CD4-positive, alpha-beta T cell treated with Interleukin-10 for 1 hour (primary cell): ENCODE measurements at regions not wholly inside any gene's neighbourhood (a gene's known extent, or its start where the extent isn't known, plus 50 kb on each side); places are given as distances from the start of the nearest gene placed in this dataset.

Experiments used
- DNase-seq: peaks from one replicate; pipeline ENCODE4 v3.0.0-alpha.2; 2020

GRCh38 chr5:1731091-1731639 lies 68.5 kb downstream of the MRPL36 start:
- DNase-seq = no peak

- no peak for DNase-seq
Measured at GRCh38 chr5:1730487-1730847, 69.2 kb downstream of the MRPL36 start.

- DNase-seq = no peak
Measured at GRCh38 chr5:1729641-1730486, 69.8 kb downstream of the MRPL36 start.

- DNase-seq = no peak
Measured at GRCh38 chr5:1728846-1729245, 70.8 kb downstream of the MRPL36 start.

- no peak for DNase-seq
Measured at GRCh38 chr5:1727571-1727970, 72.1 kb downstream of the MRPL36 start.

GRCh38 chr5:1726956-1727355 lies 72.7 kb downstream of the MRPL36 start:
- DNase-seq = no peak

GRCh38 chr5:1726469-1726865 lies 73.2 kb downstream of the MRPL36 start:
- DNase-seq = no peak

- no peak for DNase-seq
Measured at GRCh38 chr5:1725641-1726468, 73.8 kb downstream of the MRPL36 start.

GRCh38 chr5:1724822-1725602 lies 74.6 kb downstream of the MRPL36 start:
- peak; percentile 28 for DNase-seq

- no peak for DNase-seq
Measured at GRCh38 chr5:1723957-1724821, 75.4 kb downstream of the MRPL36 start.

- DNase-seq = no peak
Measured at GRCh38 chr5:1723476-1723875, 76.2 kb downstream of the MRPL36 start.

GRCh38 chr5:1722877-1723276 lies 76.8 kb downstream of the MRPL36 start:
- DNase-seq = no peak

- no peak for DNase-seq
Measured at GRCh38 chr5:1720396-1721110, 79.1 kb downstream of the MRPL36 start.

- DNase-seq = no peak
Measured at GRCh38 chr5:1719860-1720259, 79.8 kb downstream of the MRPL36 start.

GRCh38 chr5:1718669-1719068 lies 81.0 kb downstream of the MRPL36 start:
- DNase-seq = no peak

- DNase-seq = peak; percentile 43
Measured at GRCh38 chr5:1710091-1710490, 89.5 kb downstream of the MRPL36 start.

- no peak for DNase-seq
Measured at GRCh38 chr5:1709171-1709803, 90.3 kb downstream of the MRPL36 start.

- DNase-seq = no peak
Measured at GRCh38 chr5:1708592-1709141, 91.0 kb downstream of the MRPL36 start.

- DNase-seq = no peak
Measured at GRCh38 chr5:1707467-1707866, 92.2 kb downstream of the MRPL36 start.

GRCh38 chr5:1706428-1706827 lies 93.2 kb downstream of the MRPL36 start:
- DNase-seq = no peak

- DNase-seq = no peak
Measured at GRCh38 chr5:1706021-1706420, 93.6 kb downstream of the MRPL36 start.
